ENCODE measurements at regions not wholly inside any gene's neighbourhood (a gene's known extent, or its start where the extent isn't known, plus 50 kb on each side); places are given as distances from the start of the nearest gene placed in this dataset.

DNA sequence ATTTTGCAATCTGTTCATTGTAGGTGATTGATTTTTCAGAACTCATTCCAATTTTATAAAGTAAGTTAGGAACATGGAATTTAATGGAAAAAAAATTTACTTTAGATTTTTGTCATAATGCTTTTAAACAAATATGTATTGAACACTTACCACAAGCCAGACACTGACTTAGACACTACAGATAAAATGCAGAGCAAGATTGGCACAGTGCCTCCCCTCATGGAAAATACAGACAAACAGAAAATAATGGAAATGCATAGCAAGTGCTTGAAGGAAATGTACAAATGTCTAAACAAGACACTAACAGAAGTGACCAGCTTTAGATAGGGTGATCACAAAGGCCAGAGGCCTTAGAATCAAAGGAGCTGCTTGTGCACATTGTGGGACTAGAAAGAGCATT, 260.5 kb upstream of the ADGRL2 start:
- Histone ChIP-seq H3K36me3 (no peaks in the 10 kb centered on the region), H3K4me3 (no peak overlapping the region), H3K4me1 (no peaks in the 10 kb centered on the region), H3K27me3 (replicated peaks in 1 of 7) (no peaks in the 10 kb centered on the region), H3K9me3 (no peaks in the 10 kb centered on the region), H3K27ac (no peak overlapping the region)
- intact Hi-C loops (cut with DNase I; ENCODE audit: low total_unique reads) = no loop called here
- no peak for DNase-seq
- TF ChIP-seq POLR2A (IDR thresholded peaks at IDR 0.05) (no peak), POLR2AphosphoS5 (IDR thresholded peaks at IDR 0.05) (no peak)
- TF ChIP-seq, protein P1, sequence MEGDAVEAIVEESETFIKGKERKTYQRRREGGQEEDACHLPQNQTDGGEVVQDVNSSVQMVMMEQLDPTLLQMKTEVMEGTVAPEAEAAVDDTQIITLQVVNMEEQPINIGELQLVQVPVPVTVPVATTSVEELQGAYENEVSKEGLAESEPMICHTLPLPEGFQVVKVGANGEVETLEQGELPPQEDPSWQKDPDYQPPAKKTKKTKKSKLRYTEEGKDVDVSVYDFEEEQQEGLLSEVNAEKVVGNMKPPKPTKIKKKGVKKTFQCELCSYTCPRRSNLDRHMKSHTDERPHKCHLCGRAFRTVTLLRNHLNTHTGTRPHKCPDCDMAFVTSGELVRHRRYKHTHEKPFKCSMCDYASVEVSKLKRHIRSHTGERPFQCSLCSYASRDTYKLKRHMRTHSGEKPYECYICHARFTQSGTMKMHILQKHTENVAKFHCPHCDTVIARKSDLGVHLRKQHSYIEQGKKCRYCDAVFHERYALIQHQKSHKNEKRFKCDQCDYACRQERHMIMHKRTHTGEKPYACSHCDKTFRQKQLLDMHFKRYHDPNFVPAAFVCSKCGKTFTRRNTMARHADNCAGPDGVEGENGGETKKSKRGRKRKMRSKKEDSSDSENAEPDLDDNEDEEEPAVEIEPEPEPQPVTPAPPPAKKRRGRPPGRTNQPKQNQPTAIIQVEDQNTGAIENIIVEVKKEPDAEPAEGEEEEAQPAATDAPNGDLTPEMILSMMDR (IDR thresholded peaks at IDR 0.05 in 8 of 11, conservative IDR thresholded peaks at IDR 0.05 in 3 of 11) = no peak

DNA sequence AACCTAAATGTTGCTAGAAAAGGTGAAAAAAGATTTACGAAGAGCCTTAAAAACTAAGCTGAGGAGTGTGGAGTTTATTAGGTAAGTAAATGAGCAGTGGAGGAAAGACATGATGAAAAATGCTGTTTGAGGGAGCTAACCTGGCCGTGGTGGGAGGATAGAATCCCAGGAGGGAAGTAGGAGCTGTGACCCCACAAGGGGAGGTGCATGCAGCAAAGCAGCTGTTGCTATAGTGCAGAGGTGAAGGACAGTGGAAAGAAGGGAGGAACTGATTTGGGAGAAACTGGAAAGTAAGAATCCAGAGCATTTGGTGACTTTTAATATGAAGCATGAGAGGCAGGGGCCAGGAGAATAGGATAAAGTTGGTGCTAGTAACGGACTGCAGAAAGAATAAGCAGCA, 271.7 kb upstream of the ADGRL2 start:
- TF ChIP-seq POLR2A (IDR thresholded peaks at IDR 0.05) (no peak), POLR2AphosphoS5 (IDR thresholded peaks at IDR 0.05) (no peak)
- TF ChIP-seq, protein P1 (IDR thresholded peaks at IDR 0.05 in 8 of 11, conservative IDR thresholded peaks at IDR 0.05 in 3 of 11) = no peak
- intact Hi-C loops (cut with DNase I; ENCODE audit: low total_unique reads) = no loop called here
- no peaks in the 10 kb centered on the region for H3K27me3 ChIP-seq (replicated peaks in 1 of 7)
- H3K4me1 ChIP-seq = no peaks in the 10 kb centered on the region
- no peak overlapping the region for H3K4me3 ChIP-seq
- no peak overlapping the region for H3K27ac ChIP-seq
- DNase-seq = no peak
- H3K36me3 ChIP-seq = no peaks in the 10 kb centered on the region
- 58 to 82% (median 79%) methylated on average over 2 to 3 of the region's 3 CpGs for WGBS, 5 donors
- H3K9me3 ChIP-seq = no peaks in the 10 kb centered on the region

DNA sequence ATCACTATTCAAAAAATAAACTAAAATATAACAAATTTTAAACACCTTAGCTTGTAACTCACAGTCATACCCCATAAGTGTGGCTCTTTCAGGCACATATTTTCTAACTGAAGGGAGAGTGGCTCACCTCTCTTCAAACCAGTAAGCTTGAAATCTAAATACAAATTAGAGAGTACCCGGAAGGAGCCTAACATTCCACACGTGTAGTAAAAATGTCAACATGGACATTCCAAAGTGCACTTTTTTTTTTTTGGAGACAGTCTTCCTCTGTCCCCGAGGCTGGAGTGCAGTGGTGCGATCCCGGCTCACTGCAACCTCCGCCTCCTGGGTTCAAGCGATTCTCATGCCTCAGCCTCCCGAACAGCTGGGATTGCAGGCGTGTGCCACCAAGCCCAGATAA, 275.6 kb upstream of the ADGRL2 start:
- intact Hi-C loops (cut with DNase I; ENCODE audit: low total_unique reads) = no loop called here
- TF ChIP-seq, protein P1 (IDR thresholded peaks at IDR 0.05 in 8 of 11, conservative IDR thresholded peaks at IDR 0.05 in 3 of 11) = no peak
- no peak overlapping the region for H3K4me3 ChIP-seq

DNA sequence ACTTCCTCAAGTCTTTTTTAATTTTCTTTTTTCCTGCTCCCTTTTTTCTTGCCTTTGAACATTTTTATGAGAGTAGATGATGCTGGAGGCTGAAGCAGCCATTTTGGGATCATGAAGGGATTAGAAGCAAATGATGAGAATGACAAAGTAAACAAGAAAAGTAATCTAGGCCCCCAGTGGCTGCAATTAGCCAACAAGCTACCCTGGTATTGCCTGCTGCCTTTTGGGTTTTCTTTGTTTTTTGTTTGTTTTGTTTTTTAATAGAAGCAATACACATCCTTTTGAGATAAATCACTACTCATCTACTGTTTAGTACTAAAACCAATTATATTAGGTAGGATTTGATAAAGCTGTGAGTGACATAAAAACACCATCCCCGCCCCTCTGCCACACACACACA, 280.7 kb upstream of the ADGRL2 start:
- intact Hi-C loops (cut with DNase I; ENCODE audit: low total_unique reads) = no loop called here

More for the DNA sequence above, 275.6 kb upstream of the ADGRL2 start:
- 83 to 98% (median 95%) methylated on average over 9 of the region's 9 CpGs for WGBS, 5 donors
- no peak for DNase-seq
- Histone ChIP-seq H3K27ac (no peak overlapping the region), H3K9me3 (no peaks in the 10 kb centered on the region), H3K4me1 (no peaks in the 10 kb centered on the region), H3K27me3 (replicated peaks in 1 of 7) (no peaks in the 10 kb centered on the region), H3K36me3 (no peaks in the 10 kb centered on the region)

More for the DNA sequence above, 280.7 kb upstream of the ADGRL2 start:
- no peak for DNase-seq
- H3K27ac ChIP-seq = no peak overlapping the region
- H3K27me3 ChIP-seq (replicated peaks in 1 of 7) = peaks cover 0 to 6% (median 0%) of the 10 kb centered on the region in 7 donors
- H3K36me3 ChIP-seq = no peaks in the 10 kb centered on the region
- 64 to 89% (median 85%) methylated on average over 1 of the region's 1 CpG for WGBS, 5 donors
- TF ChIP-seq, protein P1 (IDR thresholded peaks at IDR 0.05 in 8 of 11, conservative IDR thresholded peaks at IDR 0.05 in 3 of 11) = no peak
- TF ChIP-seq POLR2AphosphoS5 (IDR thresholded peaks at IDR 0.05) = no peak
- TF ChIP-seq POLR2A (IDR thresholded peaks at IDR 0.05) = no peak
- H3K4me3 ChIP-seq = no peak overlapping the region
- H3K9me3 ChIP-seq = no peaks in the 10 kb centered on the region
- no peaks in the 10 kb centered on the region for H3K4me1 ChIP-seq
